T-cell (primary cell): ENCODE measurements at regions not wholly inside any gene's neighbourhood (a gene's known extent, or its start where the extent isn't known, plus 50 kb on each side); places are given as distances from the start of the nearest gene placed in this dataset.
A peak's percentile ranks its signal among the peaks of the same experiment; 100 is the strongest.
"Not testable (repeated sequence)": the region's sequence is repeated elsewhere in the genome, so short reads cannot be mapped to it uniquely, and the experiment has no call there.

Experiments
- ATAC-seq, 4 experiments: fragments of 200-7000 bp in 3 of 4; fragments of 150-1000 bp in 1 of 4; cut with Tn5 transposase; replicated peaks in 1 of 4; 1 replicate in 3 of 4; 2 replicates in 1 of 4; pipeline ENCODE4 v1.10.0; 2021; ENCODE audit warnings: moderate library complexity in 3 of 4, mild to moderate bottlenecking in 2 of 4, moderate number of reproducible peaks in 1 of 4
- CTCF ChIA-PET, 2 donors: fragments of 300-600 bp; sonication (Branson Sonifier 250); formaldehyde crosslinking; loops; one replicate each; lab custom pipeline; 2022; ENCODE audit warnings: antibody characterized with exemption in 2 of 2; lab: Charles Lee
- POLR2A ChIA-PET, 2 donors: fragments of 300-600 bp; sonication (Branson Sonifier 250); formaldehyde crosslinking; loops; one replicate each; lab custom pipeline; 2022; ENCODE audit warnings: antibody characterized with exemption in 2 of 2; lab: Charles Lee
- DNase-seq, 35 experiments: peaks; one replicate each; pipeline versions ENCODE4 v3.0.0 to v3.0.0-alpha.2; 2013 to 2023
- H3K27ac ChIP-seq: one replicate; pipeline ENCODE4 v1.5.1; 2013; ENCODE audit warnings: low read length
- H3K27me3 ChIP-seq, 2 experiments: replicated peaks in 1 of 2; 1 replicate in 1 of 2; 2 replicates in 1 of 2; pipeline versions ENCODE4 v1.6.1 to v1.7.0; 2013; ENCODE audit warnings: low read length in 1 of 2, mixed read lengths in 1 of 2; ENCODE audit not compliant: control insufficient read depth in 2 of 2, insufficient read depth in 2 of 2; ENCODE audit errors: extremely low read depth in 1 of 2
- H3K36me3 ChIP-seq, 2 donors: 1 replicate in 1 of 2; 2 replicates in 1 of 2; pipeline versions ENCODE4 v1.6.1 to v1.7.0; 2013; ENCODE audit warnings: low read length in 1 of 2; ENCODE audit not compliant: control insufficient read depth in 2 of 2, insufficient read depth in 1 of 2; ENCODE audit errors: extremely low read depth in 1 of 2
- H3K4me1 ChIP-seq, 2 experiments: 1 replicate in 1 of 2; 2 replicates in 1 of 2; pipeline versions ENCODE4 v1.6.1 to v1.7.0; 2013; ENCODE audit warnings: low read length in 2 of 2, mixed read lengths in 1 of 2; ENCODE audit not compliant: insufficient read depth in 2 of 2, control insufficient read depth in 1 of 2; ENCODE audit errors: extremely low read depth in 1 of 2
- H3K4me3 ChIP-seq, 2 donors: 1 replicate in 1 of 2; 2 replicates in 1 of 2; pipeline versions ENCODE4 v1.5.1 to v1.7.0; 2013; ENCODE audit warnings: mild to moderate bottlenecking in 2 of 2, low read length in 1 of 2, moderate library complexity in 1 of 2; ENCODE audit not compliant: control insufficient read depth in 1 of 2; ENCODE audit errors: extremely low read depth in 1 of 2
- H3K9me3 ChIP-seq: 2 replicates; pipeline ENCODE4 v1.7.0; 2013
- H3K27ac Mint-ChIP-seq, 2 donors: one replicate each; pipeline ENCODE4 v1.8.0; 2020 to 2021; ENCODE audit warnings: mild to moderate bottlenecking in 2 of 2, mixed read lengths in 2 of 2
- H3K27me3 Mint-ChIP-seq, 2 donors: one replicate each; pipeline ENCODE4 v1.8.0; 2021 to 2022; ENCODE audit warnings: mixed read lengths in 2 of 2
- H3K36me3 Mint-ChIP-seq: one replicate; pipeline ENCODE4 v1.8.0; 2021; ENCODE audit warnings: mixed read lengths
- H3K4me1 Mint-ChIP-seq, 3 donors: one replicate each; pipeline ENCODE4 v1.8.0; 2020 to 2022; ENCODE audit warnings: mixed read lengths in 3 of 3, mild to moderate bottlenecking in 1 of 3
- H3K4me3 Mint-ChIP-seq, 3 donors: one replicate each; pipeline ENCODE4 v1.8.0; 2020 to 2022; ENCODE audit warnings: mild to moderate bottlenecking in 3 of 3, mixed read lengths in 3 of 3, moderate library complexity in 3 of 3
- H3K9me3 Mint-ChIP-seq, 3 donors: one replicate each; pipeline ENCODE4 v1.8.0; 2020 to 2022; ENCODE audit warnings: mixed read lengths in 3 of 3
- WGBS: methylation state at CpG from one replicate; pipeline ENCODE4 v1.1.5; 2013; ENCODE audit warnings: missing lambda C conversion rate; ENCODE audit not compliant: insufficient coverage; 5-methylcytosine and 5-hydroxymethylcytosine counted together

DNA sequence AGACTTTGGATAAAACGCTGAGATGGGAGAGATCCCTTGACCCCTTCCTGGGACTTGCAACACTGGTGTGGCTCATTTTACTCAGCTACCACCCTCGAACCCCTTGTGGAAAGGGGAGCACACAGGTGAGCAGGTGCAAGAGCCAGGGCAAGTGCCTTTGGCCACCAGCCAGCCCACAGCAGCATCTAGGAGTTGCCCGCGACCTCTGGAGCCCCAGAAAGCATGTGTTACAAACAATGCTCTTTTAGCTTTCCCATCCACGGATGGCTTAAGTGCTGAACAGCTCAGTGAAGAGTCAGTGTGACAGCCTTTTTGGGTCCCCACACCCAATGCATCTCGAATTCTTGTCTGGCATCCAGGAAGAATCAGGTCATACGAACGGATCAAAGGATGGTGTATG is 197.8 kb downstream of the MEMO1 start:
- POLR2A ChIA-PET, result no interaction called here
- H3K27me3 Mint-ChIP-seq, result no peaks in the 10 kb centered on the region
- peak overlapping the region in 1 of 3 donors; percentile 39 for H3K4me3 Mint-ChIP-seq
- Histone ChIP-seq H3K27ac (no peak overlapping the region), H3K4me3 (no peak overlapping the region), H3K9me3 (no peaks in the 10 kb centered on the region), H3K27me3 (no peaks in the 10 kb centered on the region), H3K4me1 (peaks cover 3 to 5% of the 10 kb centered on the region in 2 experiments), H3K36me3 (no peaks in the 10 kb centered on the region)
- H3K4me1 Mint-ChIP-seq, result peaks cover 17 to 19% (median 19%) of the 10 kb centered on the region in 3 donors
- no peaks in the 10 kb centered on the region for H3K9me3 Mint-ChIP-seq
- ATAC-seq (no peak), DNase-seq (no peak)
- H3K27ac Mint-ChIP-seq, result no peak overlapping the region
- no peaks in the 10 kb centered on the region for H3K36me3 Mint-ChIP-seq
- 85% methylated on average over 5 of the region's 8 CpGs for WGBS
- CTCF ChIA-PET, result no interaction called here

DNA sequence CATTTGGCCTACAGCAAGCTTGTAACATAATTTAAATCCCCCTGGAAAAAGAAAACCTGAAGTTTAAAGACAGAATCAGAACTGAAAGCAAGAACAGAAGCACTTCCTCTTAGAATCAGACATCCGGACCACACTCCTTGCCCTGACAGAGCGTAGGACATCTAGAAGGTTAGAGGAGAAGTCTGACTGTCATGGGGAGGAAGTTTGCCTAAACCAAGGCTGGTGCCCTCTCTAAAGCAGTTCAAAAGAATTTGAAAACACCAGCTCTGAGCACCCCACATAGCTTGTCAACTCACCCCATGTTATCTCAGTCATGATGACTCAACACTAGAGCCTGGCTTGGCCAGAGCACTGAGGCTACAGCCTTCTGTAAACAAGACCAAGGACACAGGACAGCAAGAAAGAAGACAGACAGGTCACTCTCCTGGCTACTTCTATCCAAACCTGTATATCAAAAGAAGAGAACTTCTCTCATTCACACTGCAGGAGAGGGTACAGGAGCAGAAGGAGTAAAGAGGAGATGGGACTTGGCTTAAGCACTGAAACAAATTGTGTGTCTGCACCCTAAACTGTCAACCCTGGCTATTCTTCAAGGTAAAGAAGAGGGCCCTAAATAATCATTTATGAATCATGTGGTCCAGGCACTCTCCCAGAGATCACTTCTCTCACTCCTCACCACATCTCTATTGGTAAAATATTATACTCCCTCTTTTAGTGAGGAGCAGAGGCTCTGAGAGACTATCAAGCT is 198.6 kb downstream of the MEMO1 start:
- Mint-ChIP-seq H3K4me3 (peak overlapping the region; percentile 1 to 39 (median 22)), H3K27ac (peak overlapping the region; percentile 76 to 77), H3K4me1 (peaks cover 17 to 19% (median 19%) of the 10 kb centered on the region in 3 donors), H3K9me3 (no peaks in the 10 kb centered on the region), H3K27me3 (no peaks in the 10 kb centered on the region), H3K36me3 (no peaks in the 10 kb centered on the region)
- Histone ChIP-seq H3K36me3 (no peaks in the 10 kb centered on the region), H3K9me3 (no peaks in the 10 kb centered on the region), H3K4me3 (no peak overlapping the region), H3K4me1 (peaks cover 3 to 5% of the 10 kb centered on the region in 2 experiments), H3K27ac (peak overlapping the region; percentile 52), H3K27me3 (no peaks in the 10 kb centered on the region)
- CTCF ChIA-PET, result no interaction called here
- DNase-seq (peak in 9 of 35 experiments; percentile 2 to 32 (median 6)), ATAC-seq (peak; percentile 73 to 97 (median 90))
- POLR2A ChIA-PET, result no interaction called here
- no CpG with 5 or more reads among the region's 2 CpGs for WGBS

DNA sequence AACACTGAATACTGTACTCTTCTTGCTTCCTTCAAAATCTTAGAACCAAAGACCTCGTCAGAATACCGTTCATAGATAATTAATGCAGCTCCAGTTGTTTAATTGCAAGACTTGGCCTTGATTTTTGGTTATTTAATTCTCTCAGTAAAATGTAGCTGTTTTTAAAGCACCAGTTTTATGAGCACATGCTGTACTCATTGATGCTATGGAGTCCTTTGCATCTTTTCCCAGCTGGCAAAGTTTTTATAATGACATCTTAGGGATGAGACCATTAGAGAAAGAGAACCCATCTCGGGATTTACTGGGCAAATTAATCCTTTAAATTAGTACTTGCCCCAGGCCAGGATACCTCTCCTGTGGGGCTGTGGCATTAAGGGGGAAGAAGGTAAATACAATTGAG is 199.3 kb downstream of the MEMO1 start:
- CTCF ChIA-PET, result interaction anchor here (0.6 to 0.7 kb wide), 2 partner anchors 16 to 449 kb away, joined by 3 read pairs; no protein-coding TSS in a partner anchor
- ATAC-seq, result no peak
- no peak for DNase-seq
- Mint-ChIP-seq H3K27me3 (no peaks in the 10 kb centered on the region), H3K4me3 (peak overlapping the region in 1 of 3 donors; percentile 39), H3K27ac (peak overlapping the region; percentile 76 to 77), H3K36me3 (no peaks in the 10 kb centered on the region), H3K4me1 (peaks cover 17 to 19% (median 19%) of the 10 kb centered on the region in 3 donors), H3K9me3 (no peaks in the 10 kb centered on the region)
- WGBS, result no CpG with 5 or more reads among the region's 3 CpGs
- H3K27ac ChIP-seq, result peak overlapping the region; percentile 52
- no peaks in the 10 kb centered on the region for H3K27me3 ChIP-seq
- H3K36me3 ChIP-seq, result no peaks in the 10 kb centered on the region
- no peaks in the 10 kb centered on the region for H3K9me3 ChIP-seq
- H3K4me3 ChIP-seq, result no peak overlapping the region
- peaks cover 3 to 5% of the 10 kb centered on the region in 2 experiments for H3K4me1 ChIP-seq
- POLR2A ChIA-PET, result no interaction called here

DNA sequence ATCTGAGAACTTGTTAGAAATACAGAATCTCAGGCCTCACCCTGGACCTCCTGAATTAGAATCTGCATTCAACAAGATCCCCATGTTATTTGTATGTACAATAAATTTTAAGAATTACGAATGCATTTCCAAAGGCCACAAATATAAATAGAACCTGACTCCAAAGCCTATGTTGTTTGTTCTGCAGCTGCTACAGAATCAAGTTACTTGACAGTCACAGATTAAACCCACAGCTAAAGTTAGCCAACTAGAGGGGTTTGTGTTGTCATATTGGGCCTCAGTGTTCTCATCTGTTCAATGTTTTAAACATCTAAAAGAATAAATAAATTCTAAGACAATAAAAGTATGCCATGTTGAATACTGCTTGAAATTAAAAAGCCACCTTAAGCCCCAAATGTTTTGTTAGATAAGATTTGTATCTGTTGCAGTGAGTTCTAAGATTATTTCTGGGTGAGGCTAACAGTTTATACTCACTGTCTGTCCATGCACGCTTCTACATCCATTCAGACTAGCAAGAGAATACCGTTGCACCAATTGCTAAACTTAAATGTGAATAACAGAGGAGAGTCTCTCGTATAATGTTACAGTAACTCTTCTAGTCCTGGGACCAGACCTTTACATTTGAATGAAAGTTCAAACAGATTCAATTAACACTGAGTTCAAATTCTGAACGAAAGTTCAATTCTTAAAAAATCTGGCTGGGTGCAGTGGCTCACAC is 200.4 kb downstream of the MEMO1 start:
- DNase-seq, result no peak
- 89% methylated on average over 1 of the region's 5 CpGs for WGBS
- CTCF ChIA-PET, result no interaction called here

DNA sequence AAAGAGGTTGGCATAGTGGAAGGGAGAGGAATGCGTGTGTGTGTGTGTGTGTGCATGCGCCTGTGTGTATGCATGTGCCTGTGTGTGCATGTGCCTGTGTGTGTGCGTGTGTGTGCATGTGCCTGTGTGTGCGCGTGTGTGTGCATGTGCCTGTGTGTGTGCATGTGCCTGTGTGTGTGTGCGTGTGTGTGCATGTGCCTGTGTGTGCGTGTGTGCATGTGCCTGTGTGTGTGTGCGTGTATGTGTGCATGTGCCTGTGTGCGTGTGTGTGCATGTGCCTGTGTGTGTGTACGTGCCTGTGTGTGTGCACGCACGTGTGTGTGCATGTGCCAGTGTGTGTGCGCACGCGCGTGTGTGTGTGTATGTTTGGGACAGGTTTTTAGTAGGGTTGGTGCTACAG is 205.1 kb downstream of the MEMO1 start:
- no peak overlapping the region for H3K4me3 Mint-ChIP-seq
- ChIA-PET POLR2A (interaction anchor here in 1 of 2 donors (0.6 kb wide), 1 partner anchor 247 kb away, joined by 6 read pairs; no protein-coding TSS in a partner anchor), CTCF (no interaction called here)
- H3K4me3 ChIP-seq, result no peak overlapping the region
- H3K36me3 Mint-ChIP-seq, result no peaks in the 10 kb centered on the region
- no peaks in the 10 kb centered on the region for H3K9me3 Mint-ChIP-seq
- H3K4me1 ChIP-seq, result no peaks in the 10 kb centered on the region
- no peak for DNase-seq
- no peak overlapping the region for H3K27ac Mint-ChIP-seq
- H3K27me3 ChIP-seq, result peaks cover 0 to 2% of the 10 kb centered on the region in 2 experiments
- peaks cover 1 to 6% (median 5%) of the 10 kb centered on the region in 3 donors for H3K4me1 Mint-ChIP-seq
- no peaks in the 10 kb centered on the region for H3K36me3 ChIP-seq
- H3K27ac ChIP-seq, result no peak overlapping the region
- 83% methylated on average over 16 of the region's 16 CpGs for WGBS
- ATAC-seq, result no peak
- no peaks in the 10 kb centered on the region for H3K9me3 ChIP-seq
- H3K27me3 Mint-ChIP-seq, result peaks cover 0 to 5% of the 10 kb centered on the region in 2 donors

More for the DNA sequence above, 200.4 kb downstream of the MEMO1 start:
- no peak overlapping the region for H3K4me3 ChIP-seq
- H3K4me1 ChIP-seq, result peaks cover 3 to 5% of the 10 kb centered on the region in 2 experiments
- no peak overlapping the region for H3K27ac Mint-ChIP-seq
- H3K27me3 ChIP-seq, result no peaks in the 10 kb centered on the region
- H3K9me3 Mint-ChIP-seq, result no peaks in the 10 kb centered on the region
- no peaks in the 10 kb centered on the region for H3K36me3 ChIP-seq
- no peaks in the 10 kb centered on the region for H3K27me3 Mint-ChIP-seq
- POLR2A ChIA-PET, result interaction anchor here in 1 of 2 donors (0.5 kb wide), 1 partner anchor 19 kb away, joined by 3 read pairs; no protein-coding TSS in a partner anchor
- H3K27ac ChIP-seq, result no peak overlapping the region
- H3K36me3 Mint-ChIP-seq, result no peaks in the 10 kb centered on the region
- H3K9me3 ChIP-seq, result no peaks in the 10 kb centered on the region
- H3K4me3 Mint-ChIP-seq, result no peak overlapping the region
- ATAC-seq, result no peak
- peaks cover 17 to 19% (median 19%) of the 10 kb centered on the region in 3 donors for H3K4me1 Mint-ChIP-seq

GRCh38 chr2:31803481-31804153 is 207.2 kb downstream of the MEMO1 start:
- CTCF ChIA-PET, H3K4me3 Mint-ChIP-seq: not testable (repeated sequence)

More at GRCh38 chr2:31803481-31804153, 207.2 kb downstream of the MEMO1 start:
- H3K27ac ChIP-seq, H3K36me3 Mint-ChIP-seq, H3K4me1 ChIP-seq, H3K27me3 Mint-ChIP-seq, H3K27me3 ChIP-seq, H3K4me3 ChIP-seq, H3K9me3 ChIP-seq, ATAC-seq, H3K4me1 Mint-ChIP-seq, H3K36me3 ChIP-seq, H3K27ac Mint-ChIP-seq, DNase-seq, H3K9me3 Mint-ChIP-seq, POLR2A ChIA-PET: not testable (repeated sequence)
- 79% methylated on average over 44 of the region's 44 CpGs for WGBS
